H9 (cell line): ENCODE measurements at regions not wholly inside any gene's neighbourhood (a gene's known extent, or its start where the extent isn't known, plus 50 kb on each side); places are given as distances from the start of the nearest gene placed in this dataset.

Experiments
- DNase-seq: peaks from one replicate; pipeline ENCODE4 v3.0.0-alpha.2; 2017
- H2AFZ ChIP-seq: one replicate; pipeline ENCODE4 v1.6.1; 2013; ENCODE audit warnings: mild to moderate bottlenecking, low read length, control low read depth, moderate library complexity
- H2AK5ac ChIP-seq: 2 replicates; pipeline ENCODE4 v1.6.1; 2013; ENCODE audit warnings: low read length, control low read depth, mixed read lengths; ENCODE audit not compliant: insufficient read length
- H2BK120ac ChIP-seq: one replicate; pipeline ENCODE4 v1.6.1; 2013; ENCODE audit warnings: low read depth, mild to moderate bottlenecking, low read length, control low read depth, inconsistent platforms; ENCODE audit not compliant: poor library complexity, severe bottlenecking
- H2BK12ac ChIP-seq: 2 replicates; pipeline ENCODE4 v1.6.1; 2013; ENCODE audit warnings: low read length, control low read depth, mixed read lengths, low read depth; ENCODE audit not compliant: insufficient read length
- H2BK15ac ChIP-seq: 2 replicates; pipeline ENCODE4 v1.6.1; 2013; ENCODE audit warnings: low read depth, low read length, control low read depth
- H2BK20ac ChIP-seq: one replicate; pipeline ENCODE4 v1.6.1; 2013; ENCODE audit warnings: low read depth, mild to moderate bottlenecking, low read length, control low read depth, inconsistent platforms; ENCODE audit not compliant: poor library complexity, severe bottlenecking
- H2BK5ac ChIP-seq: 2 replicates; pipeline ENCODE4 v1.6.1; 2013; ENCODE audit warnings: low read length, control low read depth, mixed read lengths; ENCODE audit not compliant: insufficient read length
- H3K14ac ChIP-seq: 2 replicates; pipeline ENCODE4 v1.6.1; 2013; ENCODE audit warnings: low read length, control low read depth; ENCODE audit not compliant: insufficient read depth
- H3K18ac ChIP-seq: 2 replicates; pipeline ENCODE4 v1.6.1; 2013; ENCODE audit warnings: low read depth, mild to moderate bottlenecking, mixed read lengths, low read length, control low read depth; ENCODE audit not compliant: insufficient read length
- H3K23ac ChIP-seq: 2 replicates; pipeline ENCODE4 v1.6.1; 2013; ENCODE audit warnings: low read length, control low read depth, mixed read lengths, low read depth; ENCODE audit not compliant: insufficient read length
- H3K23me2 ChIP-seq: 2 replicates; pipeline ENCODE4 v1.6.1; 2013; ENCODE audit warnings: low read depth, mild to moderate bottlenecking, mixed read lengths, low read length, control low read depth; ENCODE audit not compliant: insufficient read length, poor library complexity, severe bottlenecking
- H3K27ac ChIP-seq: 2 replicates; pipeline ENCODE4 v1.5.1; 2013; ENCODE audit warnings: low read length, control low read depth, mixed read lengths, low read depth; ENCODE audit not compliant: insufficient read length
- H3K27me3 ChIP-seq: 2 replicates; pipeline ENCODE4 v1.6.1; 2013; ENCODE audit warnings: low read length, control low read depth, inconsistent platforms; ENCODE audit not compliant: insufficient read depth
- H3K4ac ChIP-seq: 2 replicates; pipeline ENCODE4 v1.6.1; 2013; ENCODE audit warnings: low read depth, mild to moderate bottlenecking, control low read depth, inconsistent platforms, low read length, moderate library complexity
- H3K4me1 ChIP-seq: 2 replicates; pipeline ENCODE4 v1.6.1; 2013; ENCODE audit warnings: low read length, control low read depth, inconsistent platforms; ENCODE audit not compliant: insufficient read depth
- H3K4me2 ChIP-seq: 2 replicates; pipeline ENCODE4 v1.6.1; 2013; ENCODE audit warnings: low read length, control low read depth, mixed read lengths; ENCODE audit not compliant: insufficient read length, insufficient read depth
- H3K56ac ChIP-seq: 2 replicates; pipeline ENCODE4 v1.6.1; 2013; ENCODE audit warnings: low read depth, mild to moderate bottlenecking, mixed read lengths, low read length, control low read depth; ENCODE audit not compliant: insufficient read length
- H3K79me1 ChIP-seq: 2 replicates; pipeline ENCODE4 v1.6.1; 2013; ENCODE audit warnings: low read depth, mild to moderate bottlenecking, moderate library complexity, low read length, control low read depth, inconsistent platforms; ENCODE audit not compliant: insufficient read depth, poor library complexity, severe bottlenecking
- H3K79me2 ChIP-seq: 2 replicates; pipeline ENCODE4 v1.6.1; 2013; ENCODE audit warnings: low read length, control low read depth, inconsistent platforms; ENCODE audit not compliant: insufficient read depth
- H3K9ac ChIP-seq: 2 replicates; pipeline ENCODE4 v1.6.1; 2013; ENCODE audit warnings: low read length, control low read depth, mixed read lengths; ENCODE audit not compliant: insufficient read length; ENCODE audit errors: extremely low read depth
- H3K9me3 ChIP-seq: one replicate; pipeline ENCODE4 v1.6.1; 2013; ENCODE audit warnings: low read depth, low read length, inconsistent platforms; ENCODE audit not compliant: control insufficient read depth
- H3T11ph ChIP-seq: one replicate; pipeline ENCODE4 v1.6.1; 2013; ENCODE audit warnings: mild to moderate bottlenecking, low read length, control low read depth, inconsistent platforms
- H4K20me1 ChIP-seq: one replicate; pipeline ENCODE4 v1.6.1; 2013; ENCODE audit not compliant: control insufficient read depth, insufficient read length, insufficient read depth
- H4K5ac ChIP-seq: 2 replicates; pipeline ENCODE4 v1.6.1; 2013; ENCODE audit warnings: low read depth, mild to moderate bottlenecking, mixed read lengths, low read length, control low read depth; ENCODE audit not compliant: insufficient read length
- H4K8ac ChIP-seq: replicated peaks from 2 replicates; pipeline ENCODE4 v1.6.1; 2013; ENCODE audit warnings: low read length, control low read depth, mixed read lengths, low read depth; ENCODE audit not compliant: insufficient read length
- H4K91ac ChIP-seq: 2 replicates; pipeline ENCODE4 v1.6.1; 2013; ENCODE audit warnings: low read depth, mild to moderate bottlenecking, moderate library complexity, mixed read lengths, low read length, control low read depth; ENCODE audit not compliant: insufficient read length
- H3K27ac Mint-ChIP-seq, 3 experiments: 2 replicates in 2 of 3; 3 replicates in 1 of 3; pipeline ENCODE4 v1.8.0; 2020 to 2021; ENCODE audit warnings: mixed read lengths in 3 of 3, mild to moderate bottlenecking in 1 of 3, moderate library complexity in 1 of 3
- H3K27me3 Mint-ChIP-seq: 2 replicates; pipeline ENCODE4 v1.8.0; 2021; ENCODE audit warnings: low read depth, mild to moderate bottlenecking, moderate library complexity, mixed read lengths
- H3K36me3 Mint-ChIP-seq, 3 experiments: 2 replicates in 2 of 3; 3 replicates in 1 of 3; pipeline ENCODE4 v1.8.0; 2020 to 2021; ENCODE audit warnings: low read depth in 3 of 3, mixed read lengths in 3 of 3; ENCODE audit not compliant: insufficient read depth in 1 of 3
- H3K4me1 Mint-ChIP-seq, 2 experiments: 2 replicates each; pipeline ENCODE4 v1.8.0; 2020; ENCODE audit warnings: mixed read lengths in 2 of 2
- H3K4me3 Mint-ChIP-seq, 2 experiments: 2 replicates in 1 of 2; 3 replicates in 1 of 2; pipeline ENCODE4 v1.8.0; 2020 to 2021; ENCODE audit warnings: mild to moderate bottlenecking in 2 of 2, mixed read lengths in 2 of 2, moderate library complexity in 1 of 2
- H3K9me3 Mint-ChIP-seq, 2 experiments: 2 replicates in 1 of 2; 3 replicates in 1 of 2; pipeline ENCODE4 v1.8.0; 2020; ENCODE audit warnings: mild to moderate bottlenecking in 2 of 2, mixed read lengths in 2 of 2, moderate library complexity in 1 of 2
- WGBS: extraction: QIAGEN DNeasy Blood & Tissue Kit; methylation state at CpG from one replicate; pipeline ENCODE4 v1.1.7; 2013; ENCODE audit warnings: missing lambda C conversion rate, low lambda C conversion rate, mixed read lengths; ENCODE audit not compliant: insufficient read length; ENCODE audit errors: extremely low coverage; 5-methylcytosine and 5-hydroxymethylcytosine counted together
- TF ChIP-seq, protein P1 (sequence below): fragments of 200-600 bp; sonication (generic); conservative IDR thresholded peaks from 3 replicates; pipeline ENCODE4 v1.8.0; 2021; ENCODE audit warnings: antibody characterized with exemption, mild to moderate bottlenecking

DNA sequence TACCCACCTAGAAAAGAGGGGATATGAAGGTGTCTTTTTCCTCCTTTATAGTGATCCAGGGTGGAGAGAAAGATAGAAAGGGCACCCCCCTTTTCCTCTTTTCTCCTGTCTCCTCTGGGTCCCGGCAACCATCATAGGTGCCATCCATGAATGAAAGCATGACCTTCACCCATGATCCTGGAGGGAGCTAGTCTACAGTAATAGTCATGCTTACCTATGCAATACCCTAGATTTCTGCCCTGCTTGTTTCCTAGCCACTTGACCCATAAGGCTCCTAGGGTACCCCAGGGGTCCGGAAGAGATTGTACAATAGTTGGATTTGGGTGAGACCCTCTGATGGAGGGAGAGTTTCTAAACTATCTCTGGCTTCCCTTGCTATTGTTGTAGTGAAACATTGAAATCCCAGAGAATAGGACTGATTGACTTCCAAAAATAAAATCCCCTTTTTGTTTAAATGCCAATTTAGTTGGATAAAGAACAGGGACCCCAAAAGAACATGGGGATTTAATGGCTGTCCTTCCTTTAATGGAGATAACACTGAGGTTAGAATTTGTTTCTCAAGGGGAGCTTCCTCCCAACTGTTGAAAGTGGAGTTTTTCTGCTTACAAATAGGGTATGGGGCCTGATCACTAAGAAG is 366.8 kb upstream of the KHDRBS2 start:
- Histone ChIP-seq H2BK5ac (no peak overlapping the region), H3K23ac (no peak overlapping the region), H4K20me1 (no peaks in the 10 kb centered on the region), H4K91ac (no peak overlapping the region), H4K5ac (no peak overlapping the region), H3K4ac (no peak overlapping the region), H2BK20ac (no peak overlapping the region), H3K4me2 (no peak overlapping the region), H2BK120ac (no peak overlapping the region), H2BK15ac (no peak overlapping the region), H2AK5ac (no peak overlapping the region), H3K23me2 (no peaks in the 10 kb centered on the region), H3K27ac (no peak overlapping the region), H3K79me1 (no peaks in the 10 kb centered on the region), H4K8ac (no peak overlapping the region), H2AFZ (no peak overlapping the region), H3K56ac (no peak overlapping the region), H3K79me2 (no peaks in the 10 kb centered on the region), H3K27me3 (no peaks in the 10 kb centered on the region), H3K9ac (no peak overlapping the region), H3K14ac (no peak overlapping the region), H3K4me1 (no peaks in the 10 kb centered on the region), H3K9me3 (peaks cover 29% of the 10 kb centered on the region), H2BK12ac (no peak overlapping the region), H3K18ac (no peak overlapping the region), H3T11ph (no peak overlapping the region)
- peaks cover 53 to 55% of the 10 kb centered on the region in 2 experiments for H3K9me3 Mint-ChIP-seq
- DNase-seq = no peak
- H3K27ac Mint-ChIP-seq = no peak overlapping the region
- H3K27me3 Mint-ChIP-seq = no peaks in the 10 kb centered on the region
- no peaks in the 10 kb centered on the region for H3K4me1 Mint-ChIP-seq
- no CpG with 5 or more reads among the region's 2 CpGs for WGBS
- H3K36me3 Mint-ChIP-seq = peaks cover 26 to 48% (median 47%) of the 10 kb centered on the region in 3 experiments
- H3K4me3 Mint-ChIP-seq = no peak overlapping the region
- TF ChIP-seq, protein P1, sequence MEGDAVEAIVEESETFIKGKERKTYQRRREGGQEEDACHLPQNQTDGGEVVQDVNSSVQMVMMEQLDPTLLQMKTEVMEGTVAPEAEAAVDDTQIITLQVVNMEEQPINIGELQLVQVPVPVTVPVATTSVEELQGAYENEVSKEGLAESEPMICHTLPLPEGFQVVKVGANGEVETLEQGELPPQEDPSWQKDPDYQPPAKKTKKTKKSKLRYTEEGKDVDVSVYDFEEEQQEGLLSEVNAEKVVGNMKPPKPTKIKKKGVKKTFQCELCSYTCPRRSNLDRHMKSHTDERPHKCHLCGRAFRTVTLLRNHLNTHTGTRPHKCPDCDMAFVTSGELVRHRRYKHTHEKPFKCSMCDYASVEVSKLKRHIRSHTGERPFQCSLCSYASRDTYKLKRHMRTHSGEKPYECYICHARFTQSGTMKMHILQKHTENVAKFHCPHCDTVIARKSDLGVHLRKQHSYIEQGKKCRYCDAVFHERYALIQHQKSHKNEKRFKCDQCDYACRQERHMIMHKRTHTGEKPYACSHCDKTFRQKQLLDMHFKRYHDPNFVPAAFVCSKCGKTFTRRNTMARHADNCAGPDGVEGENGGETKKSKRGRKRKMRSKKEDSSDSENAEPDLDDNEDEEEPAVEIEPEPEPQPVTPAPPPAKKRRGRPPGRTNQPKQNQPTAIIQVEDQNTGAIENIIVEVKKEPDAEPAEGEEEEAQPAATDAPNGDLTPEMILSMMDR = no peak
